Pancreas (tissue), 10 donors: ENCODE measurements at regions not wholly inside any gene's neighbourhood (a gene's known extent, or its start where the extent isn't known, plus 50 kb on each side); places are given as distances from the start of the nearest gene placed in this dataset.

ENCODE experiments used
- ATAC-seq, 4 donors: fragments of 200-7000 bp; cut with Tn5 transposase; one replicate each; pipeline versions ENCODE4 v1.8.0 to v1.9.1; 2020; ENCODE audit warnings: mild to moderate bottlenecking in 4 of 4, moderate library complexity in 4 of 4
- DNase-seq, 6 donors: peaks; one replicate each; pipeline ENCODE4 v3.0.0-alpha.2; 2020
- FAIRE-seq: peaks from 2 replicates; lab custom pipeline; 2012; peaks lifted over from hg19 to GRCh38; lab: Jason Lieb, UNC
- H3K27ac ChIP-seq, 4 donors: fragments of 200-600 bp; sonication (generic); 1 replicate in 3 of 4; 2 replicates in 1 of 4; pipeline versions ENCODE4 v1.5.0 to v1.8.0; 2020
- H3K27me3 ChIP-seq, 4 donors: fragments of 200-600 bp; one replicate each; pipeline ENCODE4 v1.8.0; 2021
- H3K36me3 ChIP-seq, 3 donors: fragments of 200-600 bp; sonication (generic) in 1 of 3; one replicate each; pipeline versions ENCODE4 v1.5.0 to v1.8.0; 2020 to 2021
- H3K4me1 ChIP-seq, 3 donors: fragments of 200-600 bp; one replicate each; pipeline ENCODE4 v1.8.0; 2021
- H3K4me3 ChIP-seq, 4 donors: fragments of 200-600 bp; sonication (generic) in 2 of 4; one replicate each; pipeline versions ENCODE4 v1.5.0 to v1.8.0; 2020 to 2021
- H3K9me3 ChIP-seq, 4 donors: fragments of 200-600 bp; one replicate each; pipeline ENCODE4 v1.8.0; 2021
- WGBS, 2 donors: extraction: QIAGEN DNeasy Blood & Tissue Kit; methylation state at CpG; one replicate each; pipeline ENCODE4 v1.1.7; 2013; 5-methylcytosine and 5-hydroxymethylcytosine counted together
- intact Hi-C, 3 donors: fragments of 100-400 bp; cut with DNase I; formaldehyde crosslinking; loops; one replicate each; pipeline versions ENCODE4 v1.11.1 to v1.14.2; 2022
- TF ChIP-seq, protein P1 (sequence below), 4 donors: fragments of 200-600 bp; sonication (generic) in 3 of 4; IDR thresholded peaks; one replicate each; pipeline versions ENCODE4 v1.5.0 to v1.8.0; 2021; ENCODE audit warnings: antibody characterized with exemption in 4 of 4
- donor health status: healthy with polysubstance abuse.
- donor health status: DM: no; HTN: no; CAD: no; lungs with moderate emphysema.
- donor health status: DM: no; HTN: no; CAD: no.
- donor health status: control.
- donor health status: control.
- donor health status: Bipolar disorder and iron deficiency.
- donor health status: DM: yes; HTN: yes; CAD: no.
- donor health status: DM: no; HTN: no; CAD: no.
- donor health status: DM: no; HTN: no; CAD: no.
- donor health status: DM: yes; HTN: yes; CAD: no.

DNA sequence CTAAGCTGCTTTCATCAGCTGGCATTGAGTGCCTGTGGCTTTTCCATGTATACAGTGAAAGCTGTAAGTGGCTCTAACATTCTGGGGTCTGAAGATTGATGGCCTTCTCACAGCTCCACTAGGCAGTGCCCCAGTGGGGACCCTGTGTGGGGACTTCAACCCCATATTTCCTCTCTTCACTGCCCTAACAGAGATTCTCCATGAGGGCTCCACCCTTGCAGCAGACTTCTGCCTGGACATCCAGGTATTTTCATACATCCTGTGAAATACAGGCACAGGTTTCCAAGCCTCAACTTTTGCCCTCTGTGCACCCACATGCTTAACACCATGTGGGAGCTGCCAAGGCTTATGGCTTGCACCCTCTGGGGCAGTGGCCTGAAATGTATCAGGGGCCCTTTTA, 188.2 kb upstream of the SYT4 start:
- DNase-seq (no peak), FAIRE-seq (no peak), ATAC-seq (no peak)
- Histone ChIP-seq H3K9me3 (no peaks in the 10 kb centered on the region), H3K27me3 (no peaks in the 10 kb centered on the region), H3K36me3 (no peaks in the 10 kb centered on the region), H3K4me1 (no peaks in the 10 kb centered on the region), H3K4me3 (no peak overlapping the region), H3K27ac (no peak overlapping the region)
- TF ChIP-seq, protein P1, sequence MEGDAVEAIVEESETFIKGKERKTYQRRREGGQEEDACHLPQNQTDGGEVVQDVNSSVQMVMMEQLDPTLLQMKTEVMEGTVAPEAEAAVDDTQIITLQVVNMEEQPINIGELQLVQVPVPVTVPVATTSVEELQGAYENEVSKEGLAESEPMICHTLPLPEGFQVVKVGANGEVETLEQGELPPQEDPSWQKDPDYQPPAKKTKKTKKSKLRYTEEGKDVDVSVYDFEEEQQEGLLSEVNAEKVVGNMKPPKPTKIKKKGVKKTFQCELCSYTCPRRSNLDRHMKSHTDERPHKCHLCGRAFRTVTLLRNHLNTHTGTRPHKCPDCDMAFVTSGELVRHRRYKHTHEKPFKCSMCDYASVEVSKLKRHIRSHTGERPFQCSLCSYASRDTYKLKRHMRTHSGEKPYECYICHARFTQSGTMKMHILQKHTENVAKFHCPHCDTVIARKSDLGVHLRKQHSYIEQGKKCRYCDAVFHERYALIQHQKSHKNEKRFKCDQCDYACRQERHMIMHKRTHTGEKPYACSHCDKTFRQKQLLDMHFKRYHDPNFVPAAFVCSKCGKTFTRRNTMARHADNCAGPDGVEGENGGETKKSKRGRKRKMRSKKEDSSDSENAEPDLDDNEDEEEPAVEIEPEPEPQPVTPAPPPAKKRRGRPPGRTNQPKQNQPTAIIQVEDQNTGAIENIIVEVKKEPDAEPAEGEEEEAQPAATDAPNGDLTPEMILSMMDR (IDR thresholded peaks at IDR 0.05): no peak
- intact Hi-C loops: no loop called here

DNA sequence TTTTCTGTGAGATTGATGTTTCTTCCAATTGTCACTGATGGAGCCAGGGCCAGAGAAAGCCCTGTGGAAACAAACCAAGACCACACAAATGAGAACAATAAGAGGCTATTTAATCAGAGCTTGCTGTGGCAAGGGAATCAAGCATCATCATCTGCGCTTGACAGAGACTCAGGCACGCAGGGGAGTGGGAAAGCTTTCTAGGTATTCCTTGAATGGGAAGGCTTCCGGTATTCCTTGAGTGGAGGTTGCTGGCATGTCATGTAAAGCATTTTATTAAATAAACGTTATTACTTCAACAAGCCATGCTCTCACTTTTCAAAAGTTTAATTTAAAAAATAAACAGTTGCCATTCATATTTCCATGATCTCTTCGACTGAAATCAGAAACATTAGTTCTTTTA, 194.6 kb upstream of the SYT4 start:
- Histone ChIP-seq H3K27ac (no peak overlapping the region), H3K36me3 (no peaks in the 10 kb centered on the region), H3K4me3 (no peak overlapping the region), H3K27me3 (peaks cover 0 to 3% (median 0%) of the 10 kb centered on the region in 4 donors), H3K9me3 (no peaks in the 10 kb centered on the region), H3K4me1 (no peaks in the 10 kb centered on the region)
- DNase-seq (no peak), FAIRE-seq (no peak), ATAC-seq (no peak)
- 76% methylated on average over 5 of the region's 5 CpGs for WGBS, 2 donors
- intact Hi-C loops: no loop called here
- TF ChIP-seq, protein P1 (IDR thresholded peaks at IDR 0.05): no peak

DNA sequence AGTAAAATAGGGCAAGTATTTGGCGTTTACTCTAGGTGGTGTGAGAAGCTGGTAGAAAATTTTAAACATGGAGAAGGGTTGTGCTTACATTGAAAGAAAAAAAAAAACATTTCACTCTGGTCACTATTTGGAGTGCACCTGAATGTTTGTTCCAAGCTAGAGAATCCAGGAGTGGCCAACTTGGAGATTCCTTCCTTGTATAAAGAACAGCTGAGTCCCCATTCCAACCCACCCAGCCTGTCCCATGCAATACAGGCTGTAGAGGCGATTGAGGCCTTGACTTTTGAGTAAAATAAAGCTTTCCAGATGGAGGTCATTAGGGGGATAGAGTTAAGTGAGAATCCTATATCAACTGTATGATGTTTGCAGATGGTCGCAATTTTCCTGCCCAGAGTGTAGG, 203.8 kb upstream of the SYT4 start:
- Histone ChIP-seq H3K4me3 (no peak overlapping the region), H3K36me3 (no peaks in the 10 kb centered on the region), H3K9me3 (no peaks in the 10 kb centered on the region), H3K4me1 (peaks cover 0 to 7% (median 0%) of the 10 kb centered on the region in 3 donors), H3K27ac (no peak overlapping the region), H3K27me3 (no peaks in the 10 kb centered on the region)
- WGBS, 2 donors: 87 to 88% methylated on average over 3 of the region's 3 CpGs
- TF ChIP-seq, protein P1 (IDR thresholded peaks at IDR 0.05): no peak
- no peak for DNase-seq
- intact Hi-C loops: no loop called here
- no peak for FAIRE-seq
- no peak for ATAC-seq

DNA sequence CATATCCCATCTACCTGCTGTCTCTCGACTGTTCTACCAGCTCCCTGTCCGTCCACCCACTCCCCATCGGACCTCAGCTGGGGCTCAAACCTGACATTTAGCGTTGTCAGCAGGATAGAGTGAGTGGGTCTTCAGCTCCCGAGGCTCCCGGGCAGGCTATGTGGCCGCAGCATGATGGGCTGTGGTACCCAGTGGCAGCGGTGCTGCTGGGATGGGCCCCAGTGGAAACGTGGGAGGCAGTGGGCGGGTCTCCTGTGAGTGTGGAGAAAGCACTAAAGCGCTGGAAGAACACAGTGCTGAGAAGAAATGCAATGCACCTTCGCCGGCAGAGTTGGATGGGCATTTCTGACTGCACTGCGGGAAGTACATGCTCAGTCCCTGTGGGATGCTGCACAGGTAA, 204.8 kb upstream of the SYT4 start:
- Histone ChIP-seq H3K27me3 (no peaks in the 10 kb centered on the region), H3K4me1 (peaks cover 0 to 7% (median 0%) of the 10 kb centered on the region in 3 donors), H3K9me3 (no peaks in the 10 kb centered on the region), H3K36me3 (no peaks in the 10 kb centered on the region), H3K4me3 (no peak overlapping the region), H3K27ac (no peak overlapping the region)
- no peak for FAIRE-seq
- no peak for ATAC-seq
- intact Hi-C loops: no loop called here
- peak in 1 of 6 donors; percentile 36 for DNase-seq
- 80 to 83% methylated on average over 14 of the region's 14 CpGs for WGBS, 2 donors
- TF ChIP-seq, protein P1 (IDR thresholded peaks at IDR 0.05): no peak

- Histone ChIP-seq H3K36me3 (no peaks in the 10 kb centered on the region), H3K27ac (no peak overlapping the region), H3K9me3 (no peaks in the 10 kb centered on the region), H3K4me3 (no peak overlapping the region), H3K27me3 (no peaks in the 10 kb centered on the region), H3K4me1 (peaks cover 0 to 7% (median 0%) of the 10 kb centered on the region in 3 donors)
- no peak for FAIRE-seq
- intact Hi-C loops: no loop called here
- ATAC-seq: no peak
- WGBS, 2 donors: 52 to 62% methylated on average over 14 of the region's 14 CpGs
- TF ChIP-seq, protein P1 (IDR thresholded peaks at IDR 0.05): no peak
- no peak for DNase-seq
These were observed 205.3 kb upstream of the SYT4 start for GRCh38 chr18:43482600-43482999.
